HL-60 (cell line): ENCODE measurements at regions not wholly inside any gene's neighbourhood (a gene's known extent, or its start where the extent isn't known, plus 50 kb on each side); places are given as distances from the start of the nearest gene placed in this dataset.

Experiments used
- CTCF ChIP-seq: IDR thresholded peaks from one replicate; pipeline ENCODE4 v1.5.1; 2011; ENCODE audit warnings: low read length, control low read depth, inconsistent platforms; ENCODE audit not compliant: insufficient read depth
- POLR2AphosphoS5 ChIP-seq: IDR thresholded peaks from 2 replicates; pipeline ENCODE4 v1.6.1; 2012; ENCODE audit warnings: low read depth

GRCh38 chr3:81320862-81321261, 440.6 kb downstream of the GBE1 start:
- TF ChIP-seq CTCF (no peak), POLR2AphosphoS5 (no peak)
